Osteocyte (in vitro differentiated cells): ENCODE measurements at regions not wholly inside any gene's neighbourhood (a gene's known extent, or its start where the extent isn't known, plus 50 kb on each side); places are given as distances from the start of the nearest gene placed in this dataset.
A peak's percentile ranks its signal among the peaks of the same experiment; 100 is the strongest.

Experiments
- DNase-seq: peaks from one replicate; pipeline ENCODE4 v3.0.0; 2021; ENCODE audit warnings: mixed read lengths; ENCODE audit not compliant: unreplicated experiment; ENCODE audit errors: extremely low spot score
- H3K27ac Mint-ChIP-seq: one replicate; pipeline ENCODE4 v1.8.0; 2021; ENCODE audit warnings: mild to moderate bottlenecking, mixed read lengths; ENCODE audit not compliant: unreplicated experiment
- H3K27me3 Mint-ChIP-seq: one replicate; pipeline ENCODE4 v1.8.0; 2021; ENCODE audit warnings: mixed read lengths; ENCODE audit not compliant: unreplicated experiment
- H3K36me3 Mint-ChIP-seq: one replicate; pipeline ENCODE4 v1.8.0; 2021; ENCODE audit warnings: mixed read lengths; ENCODE audit not compliant: unreplicated experiment
- H3K4me1 Mint-ChIP-seq: one replicate; pipeline ENCODE4 v1.8.0; 2021; ENCODE audit warnings: mixed read lengths; ENCODE audit not compliant: unreplicated experiment
- H3K4me3 Mint-ChIP-seq: one replicate; pipeline ENCODE4 v1.8.0; 2021; ENCODE audit warnings: mild to moderate bottlenecking, moderate library complexity, mixed read lengths; ENCODE audit not compliant: unreplicated experiment
- H3K9me3 Mint-ChIP-seq: one replicate; pipeline ENCODE4 v1.8.0; 2021; ENCODE audit warnings: mixed read lengths; ENCODE audit not compliant: unreplicated experiment
- TF ChIP-seq, protein P1 (sequence below): fragments of 200-600 bp; sonication (generic); IDR thresholded peaks from 2 replicates; pipeline ENCODE4 v1.5.0; 2021; ENCODE audit warnings: antibody characterized with exemption, mild to moderate bottlenecking, moderate library complexity

- Mint-ChIP-seq H3K27me3 (peaks cover 25% of the 10 kb centered on the region), H3K27ac (no peak overlapping the region), H3K4me1 (no peaks in the 10 kb centered on the region), H3K4me3 (no peak overlapping the region), H3K9me3 (peaks cover 10% of the 10 kb centered on the region), H3K36me3 (no peaks in the 10 kb centered on the region)
- TF ChIP-seq, protein P1, sequence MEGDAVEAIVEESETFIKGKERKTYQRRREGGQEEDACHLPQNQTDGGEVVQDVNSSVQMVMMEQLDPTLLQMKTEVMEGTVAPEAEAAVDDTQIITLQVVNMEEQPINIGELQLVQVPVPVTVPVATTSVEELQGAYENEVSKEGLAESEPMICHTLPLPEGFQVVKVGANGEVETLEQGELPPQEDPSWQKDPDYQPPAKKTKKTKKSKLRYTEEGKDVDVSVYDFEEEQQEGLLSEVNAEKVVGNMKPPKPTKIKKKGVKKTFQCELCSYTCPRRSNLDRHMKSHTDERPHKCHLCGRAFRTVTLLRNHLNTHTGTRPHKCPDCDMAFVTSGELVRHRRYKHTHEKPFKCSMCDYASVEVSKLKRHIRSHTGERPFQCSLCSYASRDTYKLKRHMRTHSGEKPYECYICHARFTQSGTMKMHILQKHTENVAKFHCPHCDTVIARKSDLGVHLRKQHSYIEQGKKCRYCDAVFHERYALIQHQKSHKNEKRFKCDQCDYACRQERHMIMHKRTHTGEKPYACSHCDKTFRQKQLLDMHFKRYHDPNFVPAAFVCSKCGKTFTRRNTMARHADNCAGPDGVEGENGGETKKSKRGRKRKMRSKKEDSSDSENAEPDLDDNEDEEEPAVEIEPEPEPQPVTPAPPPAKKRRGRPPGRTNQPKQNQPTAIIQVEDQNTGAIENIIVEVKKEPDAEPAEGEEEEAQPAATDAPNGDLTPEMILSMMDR = no peak
- DNase-seq = no peak
Measured at GRCh38 chr10:89952325-89952724, 250.9 kb downstream of the KIF20B start.

DNA sequence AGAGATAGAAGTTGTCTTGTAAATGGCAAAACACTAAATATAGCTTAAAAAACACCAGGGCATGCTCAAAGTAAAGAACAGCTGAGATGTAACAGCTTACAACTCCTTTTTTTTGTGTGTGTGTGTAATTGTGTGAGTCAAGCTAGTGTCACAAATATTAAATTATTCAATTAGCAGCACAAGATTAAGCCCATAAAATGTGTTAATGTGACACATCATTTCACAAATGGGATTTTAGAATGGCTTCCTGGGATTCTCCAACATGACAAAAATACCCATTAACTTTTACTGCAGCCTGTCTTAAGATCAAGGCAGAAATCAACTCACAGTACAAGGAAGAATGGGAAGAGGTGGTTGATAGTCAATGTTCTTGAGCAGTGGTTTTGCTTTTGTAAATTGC, 251.4 kb downstream of the KIF20B start:
- H3K27me3 Mint-ChIP-seq = peaks cover 24% of the 10 kb centered on the region
- no peak overlapping the region for H3K4me3 Mint-ChIP-seq
- no peaks in the 10 kb centered on the region for H3K4me1 Mint-ChIP-seq
- H3K9me3 Mint-ChIP-seq = peaks cover 6% of the 10 kb centered on the region
- TF ChIP-seq, protein P1 = no peak
- H3K27ac Mint-ChIP-seq = no peak overlapping the region
- no peak for DNase-seq
- H3K36me3 Mint-ChIP-seq = no peaks in the 10 kb centered on the region

DNA sequence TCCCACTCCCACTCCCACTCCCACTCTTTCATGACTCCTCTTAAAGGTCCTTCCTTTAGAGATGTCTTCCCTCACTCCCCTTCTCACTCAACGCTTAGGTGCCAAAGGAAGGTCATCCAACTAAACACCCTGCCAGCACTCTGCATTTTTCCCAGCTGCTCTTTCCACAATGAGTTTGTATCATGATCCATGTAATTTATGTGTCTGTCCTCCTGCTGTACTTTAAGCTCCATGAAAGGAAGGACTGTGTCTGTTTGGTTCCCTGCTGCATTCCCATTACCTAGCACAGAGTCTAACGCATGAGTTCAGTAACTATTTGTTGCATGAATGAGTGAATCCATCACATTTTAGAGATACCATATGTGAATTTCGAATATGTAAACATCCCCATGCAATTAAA, 252.7 kb downstream of the KIF20B start:
- Mint-ChIP-seq H3K36me3 (no peaks in the 10 kb centered on the region), H3K9me3 (no peaks in the 10 kb centered on the region), H3K4me1 (no peaks in the 10 kb centered on the region)

GRCh38 chr10:89954787-89955566, 253.6 kb downstream of the KIF20B start:
- Mint-ChIP-seq H3K36me3 (no peaks in the 10 kb centered on the region), H3K27me3 (peaks cover 25% of the 10 kb centered on the region), H3K4me3 (no peak overlapping the region), H3K9me3 (no peaks in the 10 kb centered on the region), H3K4me1 (no peaks in the 10 kb centered on the region), H3K27ac (no peak overlapping the region)
- no peak for DNase-seq
- TF ChIP-seq, protein P1 = peak; percentile 52

More for the DNA sequence above, 252.7 kb downstream of the KIF20B start:
- no peak overlapping the region for H3K4me3 Mint-ChIP-seq
- TF ChIP-seq, protein P1 = no peak
- DNase-seq = no peak
- H3K27me3 Mint-ChIP-seq = peaks cover 25% of the 10 kb centered on the region
- H3K27ac Mint-ChIP-seq = no peak overlapping the region

DNA sequence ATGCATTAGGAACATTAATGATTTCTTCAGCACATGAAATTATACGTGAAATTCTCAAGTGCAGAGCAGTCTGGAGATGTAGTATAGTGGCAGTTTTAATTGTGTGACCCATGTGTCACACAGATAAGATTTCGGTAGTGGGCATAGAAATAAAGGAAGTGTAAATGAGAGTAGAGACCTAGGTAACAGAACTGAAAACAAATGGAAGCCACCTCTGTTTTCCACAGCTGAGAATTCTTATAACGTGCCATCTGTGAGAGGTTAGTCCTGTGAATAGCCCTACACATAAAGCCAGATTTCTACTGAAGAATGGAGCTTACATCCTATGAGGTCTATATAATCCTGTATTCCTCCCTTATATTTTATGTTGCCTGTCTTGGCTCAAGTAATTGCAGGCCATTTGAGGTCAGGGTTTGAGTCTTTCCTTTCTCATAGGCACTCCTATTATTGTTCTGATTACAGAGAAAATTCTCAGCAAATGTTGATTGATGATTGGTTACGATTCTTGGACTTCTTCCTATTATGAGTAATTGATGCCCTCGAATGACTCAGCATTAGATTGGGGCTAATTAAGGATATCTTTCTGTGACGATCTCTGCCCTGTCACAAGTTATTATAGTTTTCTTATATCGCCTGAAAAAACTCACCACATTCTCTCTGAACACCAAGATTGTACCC, 258.2 kb downstream of the KIF20B start:
- Mint-ChIP-seq H3K27ac (no peak overlapping the region), H3K9me3 (no peaks in the 10 kb centered on the region), H3K27me3 (peaks cover 9% of the 10 kb centered on the region), H3K4me3 (no peak overlapping the region), H3K4me1 (no peaks in the 10 kb centered on the region), H3K36me3 (no peaks in the 10 kb centered on the region)
- no peak for DNase-seq
- TF ChIP-seq, protein P1 = no peak
